ENCODE measurements at regions not wholly inside any gene's neighbourhood (a gene's known extent, or its start where the extent isn't known, plus 50 kb on each side); places are given as distances from the start of the nearest gene placed in this dataset.
A peak's percentile ranks its signal among the peaks of the same experiment; 100 is the strongest.

DNA sequence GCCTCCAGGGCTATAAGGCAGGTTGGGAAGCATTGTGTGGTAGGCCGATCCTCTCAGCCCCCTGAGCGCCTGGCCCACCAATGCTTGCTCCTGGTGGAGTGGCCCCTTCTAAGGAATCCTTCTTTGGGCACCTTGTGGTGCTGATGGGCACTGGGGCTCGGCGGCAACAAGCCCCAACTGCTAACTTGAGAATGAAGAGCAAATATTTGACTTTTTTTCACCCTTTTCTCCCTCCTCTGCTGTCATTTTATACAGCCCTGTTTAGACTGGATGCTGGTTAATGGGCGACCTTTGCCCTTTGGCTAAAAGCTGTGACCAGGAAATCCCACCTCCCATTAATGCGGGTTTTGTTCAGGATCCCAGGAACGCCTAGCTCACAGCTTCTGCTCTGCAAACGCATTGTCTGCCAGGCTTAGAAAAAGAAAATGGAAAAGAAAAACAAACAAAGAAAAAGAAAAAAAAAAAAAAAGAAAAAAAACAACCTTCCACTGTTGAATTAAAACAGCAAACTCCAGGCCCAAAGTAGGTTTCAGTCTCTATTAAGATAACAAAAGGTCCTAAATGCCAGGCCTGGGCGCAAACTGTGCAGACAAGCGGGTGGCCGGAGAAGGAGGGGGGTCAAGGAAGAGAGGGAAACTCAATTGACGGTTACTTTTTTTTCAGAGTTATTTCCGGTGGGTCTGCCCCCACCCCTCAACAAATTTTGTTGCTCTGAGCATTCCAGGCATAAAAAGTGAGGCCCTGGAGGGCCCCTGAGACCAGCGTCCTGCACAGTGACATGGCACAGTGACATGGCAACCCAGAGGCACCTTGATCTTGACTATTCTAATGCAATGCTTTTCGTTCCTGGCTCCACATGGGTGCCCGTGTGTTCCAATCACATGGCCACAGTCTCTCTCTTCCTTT, 301.4 kb downstream of the MAF start (continued):
- no peak for TF ChIP-seq NRF1 (IDR thresholded peaks at IDR 0.05; ENCODE audit: low read depth, low read length)
- TF ChIP-seq SIRT6 (IDR thresholded peaks at IDR 0.05; ENCODE audit: low read length): no peak
- TF ChIP-seq HDAC2 (IDR thresholded peaks at IDR 0.05; ENCODE audit: borderline replicate concordance in 1 of 2, low read depth in 2 of 2, low read length in 2 of 2): peak; percentile 51 to 87; a peak in 2 of 4 replicates
- peak; percentile 57; the same call in 1 of the 2 replicates for TF ChIP-seq TEAD4 (IDR thresholded peaks at IDR 0.05; ENCODE audit: low read depth, low read length)
- TF ChIP-seq ATF3 (IDR thresholded peaks at IDR 0.05; ENCODE audit: insufficient read depth, low read depth, low read length): no peak
- TF ChIP-seq SP1 (IDR thresholded peaks at IDR 0.05; ENCODE audit: low read depth, low read length): 0 out of 2 replicates have a peak, but pooled peaks have one; percentile 31
- TF ChIP-seq BRCA1 (IDR thresholded peaks at IDR 0.05; ENCODE audit: low read depth, low read length): no peak
- TF ChIP-seq RNF2 (IDR thresholded peaks at IDR 0.05; ENCODE audit: borderline replicate concordance, low read depth, low read length, missing control alignments, poor library complexity, severe bottlenecking): no peak
- no peak for TF ChIP-seq SIN3A (conservative IDR thresholded peaks at IDR 0.05 in 1 of 2, IDR thresholded peaks at IDR 0.05 in 1 of 2; ENCODE audit: low read depth in 1 of 2, low read length in 2 of 2)
- TF ChIP-seq CHD2 (IDR thresholded peaks at IDR 0.05; ENCODE audit: low read length): peak; percentile 46; the same call in 1 of the 2 replicates
- TF ChIP-seq CHD1 (IDR thresholded peaks at IDR 0.05; ENCODE audit: low read depth, low read length): no peak
- TF ChIP-seq SRF (IDR thresholded peaks at IDR 0.05; ENCODE audit: low read depth, low read length): no peak
- TF ChIP-seq RFX5 (IDR thresholded peaks at IDR 0.05; ENCODE audit: borderline replicate concordance, low read depth, low read length): no peak
- no peak for TF ChIP-seq YY1 (IDR thresholded peaks at IDR 0.05; ENCODE audit: low read depth, low read length)
- peak; percentile 56 for TF ChIP-seq NANOG (IDR thresholded peaks at IDR 0.05; ENCODE audit: insufficient read depth, low read depth, low read length, poor library complexity, severe bottlenecking)
- TF ChIP-seq ASH2L (IDR thresholded peaks at IDR 0.05; ENCODE audit: low read length): peak; percentile 43

Measured in H1 (cell line).